ENCODE measurements at regions not wholly inside any gene's neighbourhood (a gene's known extent, or its start where the extent isn't known, plus 50 kb on each side); places are given as distances from the start of the nearest gene placed in this dataset.

DNA sequence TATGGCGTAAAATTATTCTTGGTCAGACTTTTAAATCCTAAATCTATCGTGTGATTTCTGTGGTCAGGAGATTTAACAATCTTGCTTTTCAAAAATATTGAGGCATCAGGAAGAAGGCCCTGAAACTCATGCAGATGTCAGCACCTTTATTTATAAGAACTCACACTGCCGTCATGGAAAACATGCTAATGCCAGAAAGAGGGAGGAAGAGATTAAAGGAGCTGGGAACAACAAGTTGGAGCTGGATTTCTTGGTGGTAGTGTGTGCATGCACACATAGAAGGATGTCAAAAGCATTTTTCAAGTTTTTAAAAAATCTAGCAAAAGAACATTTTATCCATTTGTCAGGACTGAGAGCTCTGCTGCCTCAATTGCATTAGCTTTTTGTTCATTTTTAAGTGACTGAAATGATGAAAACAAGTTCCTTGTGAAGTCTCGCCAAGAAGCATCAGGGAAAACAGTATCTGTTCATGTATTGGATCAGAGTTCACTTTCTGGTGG lies 342.5 kb downstream of the SPRY2 start:
- no peak for DNase-seq (ENCODE audit: low read depth)
- H3K4me3 ChIP-seq (ENCODE audit: low read depth, low read length) = no peak overlapping the region
- TF ChIP-seq, protein P1, sequence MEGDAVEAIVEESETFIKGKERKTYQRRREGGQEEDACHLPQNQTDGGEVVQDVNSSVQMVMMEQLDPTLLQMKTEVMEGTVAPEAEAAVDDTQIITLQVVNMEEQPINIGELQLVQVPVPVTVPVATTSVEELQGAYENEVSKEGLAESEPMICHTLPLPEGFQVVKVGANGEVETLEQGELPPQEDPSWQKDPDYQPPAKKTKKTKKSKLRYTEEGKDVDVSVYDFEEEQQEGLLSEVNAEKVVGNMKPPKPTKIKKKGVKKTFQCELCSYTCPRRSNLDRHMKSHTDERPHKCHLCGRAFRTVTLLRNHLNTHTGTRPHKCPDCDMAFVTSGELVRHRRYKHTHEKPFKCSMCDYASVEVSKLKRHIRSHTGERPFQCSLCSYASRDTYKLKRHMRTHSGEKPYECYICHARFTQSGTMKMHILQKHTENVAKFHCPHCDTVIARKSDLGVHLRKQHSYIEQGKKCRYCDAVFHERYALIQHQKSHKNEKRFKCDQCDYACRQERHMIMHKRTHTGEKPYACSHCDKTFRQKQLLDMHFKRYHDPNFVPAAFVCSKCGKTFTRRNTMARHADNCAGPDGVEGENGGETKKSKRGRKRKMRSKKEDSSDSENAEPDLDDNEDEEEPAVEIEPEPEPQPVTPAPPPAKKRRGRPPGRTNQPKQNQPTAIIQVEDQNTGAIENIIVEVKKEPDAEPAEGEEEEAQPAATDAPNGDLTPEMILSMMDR (IDR thresholded peaks at IDR 0.05; ENCODE audit: insufficient read depth, low read length, poor library complexity, severe bottlenecking) = no peak
- H3K36me3 ChIP-seq (ENCODE audit: control insufficient read depth, insufficient read depth, low read length) = no peaks in the 10 kb centered on the region
- no peaks in the 10 kb centered on the region for H3K27me3 ChIP-seq (ENCODE audit: control insufficient read depth, insufficient read depth, low read length)

DNA sequence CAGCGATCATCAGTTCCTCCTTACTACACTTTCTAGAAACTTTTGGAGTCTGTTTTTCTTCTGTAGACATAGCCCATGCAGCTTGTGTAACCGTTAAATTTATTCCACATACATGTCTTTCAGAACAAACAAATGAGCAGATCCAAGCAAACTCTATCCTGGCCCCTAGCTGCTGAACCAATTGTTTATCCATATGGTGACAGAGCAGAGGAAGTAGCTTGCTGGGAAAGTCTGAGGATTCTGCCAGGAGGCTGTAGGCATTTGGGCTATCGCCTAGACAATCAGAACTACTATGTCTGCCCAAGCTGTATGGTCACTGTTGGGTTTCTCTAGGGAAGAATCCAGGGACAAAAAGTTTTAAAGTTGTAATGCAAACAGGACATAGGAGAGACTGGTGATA lies 343.7 kb downstream of the SPRY2 start:
- H3K36me3 ChIP-seq (ENCODE audit: control insufficient read depth, insufficient read depth, low read length) = no peaks in the 10 kb centered on the region
- DNase-seq (ENCODE audit: low read depth) = no peak
- TF ChIP-seq, protein P1 (IDR thresholded peaks at IDR 0.05; ENCODE audit: insufficient read depth, low read length, poor library complexity, severe bottlenecking) = no peak
- no peak overlapping the region for H3K4me3 ChIP-seq (ENCODE audit: low read depth, low read length)
- no peaks in the 10 kb centered on the region for H3K27me3 ChIP-seq (ENCODE audit: control insufficient read depth, insufficient read depth, low read length)

GRCh38 chr13:79995334-79995733 lies 345.6 kb downstream of the SPRY2 start:
- DNase-seq (ENCODE audit: low read depth) = peak; percentile 80
- H3K27me3 ChIP-seq (ENCODE audit: control insufficient read depth, insufficient read depth, low read length) = no peaks in the 10 kb centered on the region

GRCh38 chr13:79992111-79992510 lies 348.8 kb downstream of the SPRY2 start:
- H3K27me3 ChIP-seq (ENCODE audit: control insufficient read depth, insufficient read depth, low read length) = no peaks in the 10 kb centered on the region
- no peaks in the 10 kb centered on the region for H3K36me3 ChIP-seq (ENCODE audit: control insufficient read depth, insufficient read depth, low read length)
- TF ChIP-seq, protein P1 (IDR thresholded peaks at IDR 0.05; ENCODE audit: insufficient read depth, low read length, poor library complexity, severe bottlenecking) = no peak
- no peak overlapping the region for H3K4me3 ChIP-seq (ENCODE audit: low read depth, low read length)
- no peak for DNase-seq (ENCODE audit: low read depth)

More at GRCh38 chr13:79995334-79995733, 345.6 kb downstream of the SPRY2 start:
- Histone ChIP-seq H3K4me3 (ENCODE audit: low read depth, low read length) (no peak overlapping the region), H3K36me3 (ENCODE audit: control insufficient read depth, insufficient read depth, low read length) (no peaks in the 10 kb centered on the region)
- TF ChIP-seq, protein P1 (IDR thresholded peaks at IDR 0.05; ENCODE audit: insufficient read depth, low read length, poor library complexity, severe bottlenecking) = no peak

- Histone ChIP-seq H3K27me3 (ENCODE audit: control insufficient read depth, insufficient read depth, low read length) (no peaks in the 10 kb centered on the region), H3K36me3 (ENCODE audit: control insufficient read depth, insufficient read depth, low read length) (no peaks in the 10 kb centered on the region), H3K4me3 (ENCODE audit: low read depth, low read length) (no peak overlapping the region)
- DNase-seq (ENCODE audit: low read depth) = no peak
- TF ChIP-seq, protein P1 (IDR thresholded peaks at IDR 0.05; ENCODE audit: insufficient read depth, low read length, poor library complexity, severe bottlenecking) = no peak
Measured at GRCh38 chr13:79990048-79990447, 350.9 kb downstream of the SPRY2 start.

DNA sequence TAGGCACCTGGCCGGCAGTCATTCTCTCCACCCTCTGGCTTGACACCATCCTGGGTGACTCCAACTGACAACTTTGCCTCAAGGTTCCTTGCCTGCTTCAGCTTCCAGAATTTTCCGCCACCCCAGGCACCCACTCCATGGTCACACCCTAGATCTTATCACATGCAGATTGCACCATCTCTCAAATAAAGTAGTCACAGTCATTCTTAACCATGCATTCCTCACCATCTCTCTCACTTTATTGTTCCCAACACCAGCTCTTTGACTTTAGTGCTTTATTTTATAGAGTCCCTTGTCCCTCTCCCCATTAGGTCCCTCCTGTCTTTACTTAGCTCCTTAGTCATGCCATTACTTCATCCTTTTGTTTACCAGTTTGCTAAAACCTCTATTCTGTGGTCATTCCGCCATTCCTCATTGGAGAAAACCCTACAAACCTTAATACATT lies 351.7 kb downstream of the SPRY2 start:
- Histone ChIP-seq H3K27me3 (ENCODE audit: control insufficient read depth, insufficient read depth, low read length) (no peaks in the 10 kb centered on the region), H3K4me3 (ENCODE audit: low read depth, low read length) (no peak overlapping the region), H3K36me3 (ENCODE audit: control insufficient read depth, insufficient read depth, low read length) (no peaks in the 10 kb centered on the region)
- TF ChIP-seq, protein P1 (IDR thresholded peaks at IDR 0.05; ENCODE audit: insufficient read depth, low read length, poor library complexity, severe bottlenecking) = no peak
- DNase-seq (ENCODE audit: low read depth) = no peak
